ENCODE measurements at regions not wholly inside any gene's neighbourhood (a gene's known extent, or its start where the extent isn't known, plus 50 kb on each side); places are given as distances from the start of the nearest gene placed in this dataset.

DNA sequence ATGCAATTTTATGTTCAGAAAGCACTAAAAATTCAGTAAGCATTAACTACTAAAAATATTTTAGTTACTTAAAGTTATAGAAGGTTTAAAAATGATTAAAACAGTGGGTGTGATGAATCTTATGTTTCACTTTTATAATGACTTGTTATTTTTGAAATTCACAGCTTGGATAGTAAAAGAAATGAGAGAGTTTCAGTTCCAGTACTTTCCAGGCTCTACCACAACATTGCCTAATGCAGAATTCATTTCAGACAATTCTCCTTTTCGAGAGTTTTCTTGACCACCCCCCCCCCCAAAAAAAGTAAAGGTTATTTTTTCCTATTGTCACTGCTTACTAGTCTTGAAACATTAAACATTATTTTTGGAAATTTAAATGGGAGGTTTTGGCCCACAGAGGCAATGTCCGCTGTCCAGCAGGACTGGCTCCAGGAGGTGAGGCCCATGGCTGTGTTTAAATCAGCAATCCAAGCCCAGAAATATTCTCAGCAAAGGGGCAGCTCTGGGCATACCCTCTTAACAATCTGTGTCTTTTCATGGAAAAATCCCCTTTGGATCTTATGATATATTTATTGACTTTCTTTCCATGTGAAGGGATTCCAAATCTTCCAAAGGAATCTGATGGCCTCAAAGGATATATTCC is 519.9 kb downstream of the MAFB start:
- no peak for DNase-seq (ENCODE audit: low read depth)

GRCh38 chr20:40161391-40161790 is 527.6 kb downstream of the MAFB start:
- DNase-seq (ENCODE audit: low read depth), result no peak

- peak; percentile 61 for DNase-seq (ENCODE audit: low read depth)
These were observed 528.9 kb downstream of the MAFB start for GRCh38 chr20:40160097-40160550.

DNA sequence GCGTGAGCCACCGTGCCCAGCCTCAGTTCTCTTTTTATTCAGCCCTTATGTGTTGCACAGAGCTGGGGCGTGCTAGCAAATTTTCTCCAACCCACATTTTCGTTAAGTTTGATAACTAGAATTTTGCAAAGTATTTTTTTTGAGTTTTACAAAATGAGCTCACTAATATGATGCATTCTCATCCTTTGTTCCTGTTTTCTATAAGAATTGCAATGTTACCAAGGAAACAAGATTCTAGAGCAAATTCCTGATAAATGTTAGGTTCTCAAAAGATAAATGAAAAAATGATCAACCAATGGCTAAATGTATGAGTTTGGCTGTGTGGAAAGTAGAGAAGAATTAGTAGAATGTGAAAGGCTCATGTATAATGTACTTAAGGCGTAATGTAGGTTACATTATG is 529.8 kb downstream of the MAFB start:
- DNase-seq (ENCODE audit: low read depth), result no peak

- DNase-seq (ENCODE audit: low read depth), result no peak
These were observed 532.3 kb downstream of the MAFB start for GRCh38 chr20:40156600-40157317.

GRCh38 chr20:40154514-40154913 is 534.5 kb downstream of the MAFB start:
- DNase-seq (ENCODE audit: low read depth), result no peak

GRCh38 chr20:40148886-40149285 is 540.1 kb downstream of the MAFB start:
- DNase-seq (ENCODE audit: low read depth), result peak; percentile 35

DNA sequence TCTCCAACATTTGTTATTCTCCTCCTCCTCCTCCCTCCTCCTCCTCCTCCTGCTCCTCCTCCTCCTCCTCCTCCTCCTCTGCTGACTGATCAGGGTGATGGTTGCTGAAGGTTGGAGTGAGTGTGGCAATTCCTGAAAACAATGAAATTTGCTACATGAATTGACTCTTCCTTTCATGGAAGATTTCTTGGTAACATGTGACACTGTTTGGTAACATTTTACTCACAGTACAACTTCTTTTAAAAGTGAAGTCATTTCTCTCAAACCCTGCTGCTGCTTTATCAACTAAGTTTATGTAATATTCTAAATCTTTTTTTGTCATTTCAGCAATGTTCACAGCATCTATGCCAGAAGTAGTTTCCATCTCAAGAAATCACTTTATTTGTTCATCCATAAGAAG is 543.0 kb downstream of the MAFB start:
- DNase-seq (ENCODE audit: low read depth), result no peak

- DNase-seq (ENCODE audit: low read depth), result no peak
These were observed 544.5 kb downstream of the MAFB start for GRCh38 chr20:40144581-40144980.

DNA sequence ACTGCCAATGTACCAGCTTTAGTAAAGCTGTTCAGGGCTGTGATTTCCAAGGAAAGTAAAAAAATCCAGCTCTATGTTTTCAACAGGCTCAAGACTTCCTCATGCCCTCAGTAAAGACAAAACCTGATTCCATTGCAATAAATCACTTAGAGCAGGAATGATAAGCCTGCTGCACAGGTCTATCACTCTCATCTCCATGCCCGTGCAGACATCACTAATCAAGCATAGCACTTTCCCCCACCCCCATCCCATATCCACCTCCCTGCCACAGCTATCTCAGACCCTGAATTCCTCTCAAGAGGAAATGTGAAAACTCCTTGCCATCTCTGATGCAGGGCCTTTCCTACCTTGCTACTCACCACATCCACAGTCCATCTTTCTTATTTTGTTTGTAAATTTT is 554.9 kb downstream of the MAFB start:
- no peak for DNase-seq (ENCODE audit: low read depth)

GRCh38 chr20:40120827-40121226 is 568.2 kb downstream of the MAFB start:
- no peak for DNase-seq (ENCODE audit: low read depth)

- DNase-seq (ENCODE audit: low read depth), result no peak
These were observed 577.8 kb downstream of the MAFB start for GRCh38 chr20:40111282-40111681.

DNA sequence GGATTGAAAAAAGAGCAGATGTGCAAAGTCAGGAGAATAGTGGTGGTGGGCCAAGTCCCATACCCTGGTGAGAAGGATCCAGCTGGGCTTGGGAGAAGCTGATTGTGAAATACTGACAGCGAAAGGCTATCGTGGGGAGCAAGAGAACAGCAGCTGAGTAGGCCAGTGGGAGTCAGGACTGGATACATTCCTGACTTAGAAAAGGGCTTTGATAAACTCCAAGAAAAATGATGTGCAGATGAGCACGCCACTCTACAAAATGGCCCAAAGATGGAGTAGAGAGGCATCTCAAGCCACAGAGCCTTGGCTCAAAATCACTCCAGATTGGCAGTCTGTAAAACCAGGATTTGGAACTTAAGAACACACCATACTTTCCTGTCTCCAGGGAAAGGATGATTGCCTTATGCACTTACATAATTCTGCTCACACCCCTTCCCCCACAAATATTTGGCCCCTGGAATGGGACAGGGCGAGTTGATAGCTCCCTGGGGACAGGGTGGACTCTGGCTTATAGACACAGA is 578.7 kb downstream of the MAFB start:
- no peak for DNase-seq (ENCODE audit: low read depth)

DNA sequence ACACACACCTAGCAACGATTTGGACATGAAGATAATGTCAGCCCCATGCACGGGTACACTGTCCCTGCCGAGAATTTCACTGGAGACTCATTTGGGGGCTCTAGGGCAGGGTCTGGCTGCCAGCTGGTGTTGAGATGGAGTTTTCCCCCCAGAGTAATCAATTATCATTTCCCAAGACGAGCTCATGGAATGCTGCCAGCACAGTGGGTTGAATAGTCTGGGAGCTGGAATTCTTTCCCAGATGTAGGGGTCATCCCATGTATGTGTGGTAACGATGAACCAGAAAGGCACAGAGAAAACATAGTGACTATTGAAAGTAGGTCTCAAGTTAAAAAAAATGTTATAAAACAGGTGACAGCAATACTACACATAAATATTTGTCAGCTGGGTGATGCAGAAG is 579.9 kb downstream of the MAFB start:
- DNase-seq (ENCODE audit: low read depth), result no peak

GRCh38 chr20:40108321-40108720 is 580.7 kb downstream of the MAFB start:
- no peak for DNase-seq (ENCODE audit: low read depth)

DNA sequence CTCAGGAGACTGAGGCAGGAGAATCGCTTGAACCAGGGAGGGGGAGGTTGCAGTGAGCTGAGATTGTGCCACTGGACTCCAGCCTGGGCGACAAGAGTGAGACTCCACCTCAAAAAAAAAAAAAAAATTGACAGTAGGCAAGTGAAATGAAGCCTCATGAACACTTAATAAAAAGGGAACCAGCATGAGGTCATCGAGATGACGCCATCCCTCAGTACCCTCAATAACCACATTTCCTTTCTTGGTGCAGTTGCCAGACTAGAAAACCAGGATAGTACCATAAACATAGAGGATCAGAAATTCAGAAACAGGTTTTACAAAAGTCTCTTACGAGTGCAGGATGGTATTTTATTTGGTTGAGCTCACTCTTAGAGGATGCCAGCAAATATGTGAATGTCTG is 584.1 kb downstream of the MAFB start:
- DNase-seq (ENCODE audit: low read depth), result peak; percentile 22

DNA sequence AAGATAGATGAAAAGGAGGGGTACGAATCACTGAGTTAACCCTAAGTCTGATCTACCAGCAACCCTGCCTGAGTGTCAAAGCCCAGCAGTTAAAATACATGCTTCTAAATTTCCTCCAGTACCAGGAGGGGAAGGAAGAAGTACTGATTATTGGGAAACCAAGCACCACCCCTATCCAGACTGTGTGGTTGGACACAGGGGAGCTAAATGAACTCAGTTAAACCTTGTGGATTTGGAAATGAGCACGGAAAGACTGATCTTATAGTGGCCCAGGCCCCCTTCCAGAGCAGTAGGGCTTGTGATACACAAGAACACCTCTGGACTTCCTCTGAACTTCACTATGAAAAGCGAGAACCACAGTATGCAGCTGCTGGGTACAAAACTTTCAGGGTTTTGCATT is 585.6 kb downstream of the MAFB start:
- no peak for DNase-seq (ENCODE audit: low read depth)

GRCh38 chr20:40101560-40101959 is 587.5 kb downstream of the MAFB start:
- DNase-seq (ENCODE audit: low read depth), result no peak

DNA sequence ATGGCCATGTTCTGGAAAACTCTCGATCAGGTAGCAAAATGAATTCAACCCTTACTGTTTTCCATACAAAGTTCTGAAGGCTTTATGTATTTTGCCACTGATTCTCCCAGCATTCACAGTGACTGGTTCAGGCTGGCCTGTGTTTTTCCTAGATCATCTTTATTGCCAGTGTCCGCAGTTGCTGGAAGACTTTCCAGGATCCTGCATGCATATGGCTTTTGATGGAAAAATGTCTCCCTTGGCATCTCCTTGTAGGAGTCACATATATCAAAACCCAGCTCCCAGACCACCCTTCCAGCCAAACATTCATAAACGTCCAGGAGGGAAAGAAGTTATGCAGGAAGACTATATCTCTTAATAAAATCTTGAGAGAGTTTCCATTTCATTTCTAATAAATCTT is 588.8 kb downstream of the MAFB start:
- no peak for DNase-seq (ENCODE audit: low read depth)

GRCh38 chr20:40090236-40090635 is 598.8 kb downstream of the MAFB start:
- DNase-seq (ENCODE audit: low read depth), result peak; percentile 69

DNA sequence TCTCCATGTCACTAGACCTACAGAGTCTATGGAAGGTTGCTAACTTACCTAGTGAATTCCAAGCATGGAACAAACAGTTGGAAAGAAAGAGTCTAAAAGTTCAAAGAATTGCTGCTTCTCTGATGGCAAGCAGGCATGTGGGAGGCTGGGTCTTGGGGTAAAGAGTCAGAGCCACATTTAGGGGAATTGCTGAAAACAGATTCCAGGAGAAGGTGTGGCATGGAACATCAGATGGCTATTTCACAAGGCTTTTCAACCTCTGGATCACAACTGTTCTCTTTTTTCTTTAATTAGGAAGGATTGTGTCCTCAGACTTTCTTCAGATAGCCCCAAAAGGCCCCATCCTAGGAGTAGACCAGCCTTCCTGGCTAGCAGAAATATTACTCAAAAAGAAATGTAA is 601.5 kb downstream of the MAFB start:
- DNase-seq (ENCODE audit: low read depth), result no peak

DNA sequence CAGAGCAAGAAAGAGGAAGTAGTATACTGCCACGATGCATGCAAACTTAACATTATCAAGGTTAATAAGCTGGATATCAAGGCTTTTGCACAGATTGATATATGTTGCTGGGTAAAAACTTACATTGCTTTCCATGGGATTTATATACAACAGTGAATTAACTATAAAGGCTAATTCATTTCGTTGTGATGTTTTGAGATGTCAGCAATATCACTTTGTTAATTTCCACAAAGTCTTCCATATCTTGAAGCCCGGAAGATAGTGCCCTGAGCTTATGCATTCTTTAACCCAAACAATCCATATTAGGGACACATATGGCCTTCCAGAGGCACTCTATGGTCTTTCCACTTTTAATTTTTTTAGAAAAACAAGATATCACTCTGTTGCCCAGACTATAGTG is 603.5 kb downstream of the MAFB start:
- no peak for DNase-seq (ENCODE audit: low read depth)

DNA sequence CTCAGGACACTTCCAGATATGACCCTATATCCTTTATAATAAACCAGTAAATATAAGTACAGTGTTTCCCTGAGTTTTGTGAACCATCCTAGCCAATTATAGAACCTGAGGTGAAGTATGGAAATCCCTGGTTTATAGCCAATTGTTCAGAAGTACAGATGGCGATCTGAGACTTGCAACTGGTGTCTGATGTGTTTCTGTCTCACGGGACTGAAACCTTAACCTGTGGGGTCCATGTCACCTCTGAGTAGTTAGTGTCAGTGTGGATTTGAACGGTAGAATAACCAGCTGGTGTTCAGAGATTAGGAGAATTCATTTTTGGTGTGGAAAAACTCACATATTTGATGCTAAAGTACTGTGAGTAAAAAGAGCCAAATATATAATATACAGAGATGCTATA is 606.6 kb downstream of the MAFB start:
- no peak for DNase-seq (ENCODE audit: low read depth)

DNA sequence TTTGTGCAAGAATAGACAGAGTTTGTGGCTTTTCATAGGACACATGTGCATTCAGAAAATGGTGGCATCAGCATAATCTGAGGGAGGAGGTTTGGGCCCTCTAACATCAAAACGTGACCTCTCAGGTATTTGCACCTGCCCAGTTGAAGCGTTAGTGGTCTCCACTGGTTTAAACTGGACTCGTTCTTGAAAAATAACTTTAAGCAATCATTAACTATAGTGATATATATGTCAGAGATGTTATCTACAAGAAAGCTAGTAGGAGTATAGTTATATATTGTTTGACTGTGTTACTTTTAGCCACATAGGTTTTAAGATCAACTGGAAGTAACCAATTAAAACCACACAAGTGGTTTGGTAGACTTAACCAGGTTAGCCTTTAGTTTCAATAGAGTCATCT is 607.4 kb downstream of the MAFB start:
- no peak for DNase-seq (ENCODE audit: low read depth)
